Body of pancreas (tissue), 4 donors: ENCODE measurements at regions not wholly inside any gene's neighbourhood (a gene's known extent, or its start where the extent isn't known, plus 50 kb on each side); places are given as distances from the start of the nearest gene placed in this dataset.
"Not testable (repeated sequence)": the region's sequence is repeated elsewhere in the genome, so short reads cannot be mapped to it uniquely, and the experiment has no call there.

Experiments
- ATAC-seq: fragments of 150-250 bp; one replicate; pipeline ENCODE4 v1.9.1; 2016
- DNase-seq, 4 donors: peaks; one replicate each; pipeline ENCODE4 v3.0.0-alpha.2; 2019
- H3K27ac ChIP-seq, 4 donors: fragments of 200-600 bp; sonication (generic); 1 replicate in 3 of 4; 2 replicates in 1 of 4; pipeline versions ENCODE4 v1.5.1 to v1.6.1; 2016 to 2019; ENCODE audit warnings: mild to moderate bottlenecking in 1 of 4, mixed read lengths in 1 of 4, moderate library complexity in 1 of 4
- H3K27me3 ChIP-seq, 2 donors: fragments of 200-600 bp; sonication (generic); one replicate each; pipeline ENCODE4 v1.6.0; 2016; ENCODE audit warnings: mild to moderate bottlenecking in 1 of 2
- H3K36me3 ChIP-seq, 2 donors: fragments of 200-600 bp; sonication (generic); replicated peaks in 1 of 2; 2 replicates each; pipeline ENCODE4 v1.5.1; 2016; ENCODE audit warnings: low read depth in 2 of 2; ENCODE audit not compliant: insufficient read depth in 1 of 2
- H3K4me1 ChIP-seq: fragments of 200-600 bp; sonication (generic); one replicate; pipeline ENCODE4 v1.6.0; 2016
- H3K4me3 ChIP-seq, 2 donors: fragments of 200-600 bp; sonication (generic); 1 replicate in 1 of 2; 2 replicates in 1 of 2; pipeline ENCODE4 v1.5.1; 2016 to 2019
- H3K9me3 ChIP-seq, 3 donors: fragments of 200-600 bp; sonication (generic); 1 replicate in 2 of 3; 2 replicates in 1 of 3; pipeline ENCODE4 v1.5.1; 2016
- POLR2A ChIP-seq, 3 donors: fragments of 450-650 bp; IDR thresholded peaks; one replicate each; pipeline ENCODE4 v1.6.1; 2016; ENCODE audit warnings: antibody characterized with exemption in 3 of 3, mild to moderate bottlenecking in 2 of 3
- WGBS, 2 donors: methylation state at CpG; one replicate each; pipeline ENCODE4 v1.1.5; 2017; 5-methylcytosine and 5-hydroxymethylcytosine counted together
- intact Hi-C: fragments of 100-400 bp; cut with DNase I; formaldehyde crosslinking; loops from one replicate; pipeline ENCODE4 v1.15.1; 2023
- TF ChIP-seq, protein P1 (sequence below), 7 experiments: fragments of 450-650 bp in 4 of 7; fragments of 200-600 bp in 3 of 7; sonication (generic) in 3 of 7; IDR thresholded peaks; one replicate each; pipeline ENCODE4 v1.5.1; 2016 to 2019; ENCODE audit warnings: antibody characterized with exemption in 7 of 7

DNA sequence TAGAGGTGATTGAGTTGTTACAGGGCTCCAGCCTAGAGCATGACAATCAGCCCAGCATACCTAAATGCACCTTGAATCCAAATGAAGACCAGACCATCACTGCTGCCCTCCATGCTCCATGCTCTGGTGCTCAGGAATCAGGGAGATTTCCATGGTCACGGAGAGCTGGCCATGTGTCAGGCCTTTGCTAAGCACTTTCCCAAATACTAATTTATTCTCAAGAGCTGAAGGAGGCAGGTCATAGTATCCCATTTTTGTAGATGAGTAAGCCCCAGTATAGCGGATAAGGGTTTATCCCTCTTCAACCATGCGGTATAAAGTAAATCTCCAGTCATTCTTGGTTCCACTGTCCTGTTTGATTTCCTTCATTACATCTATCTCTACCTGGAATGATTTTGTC lies 240.8 kb downstream of the TFAP2A start:
- H3K4me3 ChIP-seq, result no peak overlapping the region

DNA sequence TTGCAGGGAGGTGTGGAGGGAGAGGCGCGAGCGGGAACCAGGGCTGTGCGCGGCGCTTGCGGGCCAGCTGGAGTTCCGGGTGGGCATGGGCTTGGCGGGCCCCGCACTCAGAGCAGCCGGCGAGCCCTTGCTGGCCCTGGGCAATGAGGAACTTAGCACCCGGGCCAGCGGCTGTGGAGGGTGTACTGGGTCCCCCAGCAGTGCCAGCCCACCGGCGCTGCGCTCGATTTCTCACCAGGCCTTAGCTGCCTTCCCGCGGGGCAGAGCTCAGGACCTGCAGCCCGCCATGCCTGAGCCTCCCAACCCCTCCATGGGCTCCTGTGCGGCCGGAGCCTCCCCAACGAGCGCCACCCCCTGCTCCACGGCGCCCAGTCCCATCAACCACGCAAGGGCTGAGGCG lies 243.2 kb downstream of the TFAP2A start:
- H3K4me3 ChIP-seq, H3K27ac ChIP-seq, H3K27me3 ChIP-seq, H3K4me1 ChIP-seq, ATAC-seq, intact Hi-C loops, H3K36me3 ChIP-seq, DNase-seq, H3K9me3 ChIP-seq: not testable (repeated sequence)
- WGBS, 2 donors, result 91 to 96% methylated on average over 17 to 24 of the region's 29 CpGs

More for the DNA sequence above, 240.8 kb downstream of the TFAP2A start:
- ATAC-seq (no peak), DNase-seq (no peak)
- 85 to 97% methylated on average over 3 of the region's 3 CpGs for WGBS, 2 donors
- H3K27me3 ChIP-seq, result no peaks in the 10 kb centered on the region
- no peak overlapping the region for H3K27ac ChIP-seq
- no peaks in the 10 kb centered on the region for H3K4me1 ChIP-seq
- H3K36me3 ChIP-seq, result no peaks in the 10 kb centered on the region
- intact Hi-C loops, result no loop called here
- H3K9me3 ChIP-seq, result no peaks in the 10 kb centered on the region
- TF ChIP-seq, protein P1, sequence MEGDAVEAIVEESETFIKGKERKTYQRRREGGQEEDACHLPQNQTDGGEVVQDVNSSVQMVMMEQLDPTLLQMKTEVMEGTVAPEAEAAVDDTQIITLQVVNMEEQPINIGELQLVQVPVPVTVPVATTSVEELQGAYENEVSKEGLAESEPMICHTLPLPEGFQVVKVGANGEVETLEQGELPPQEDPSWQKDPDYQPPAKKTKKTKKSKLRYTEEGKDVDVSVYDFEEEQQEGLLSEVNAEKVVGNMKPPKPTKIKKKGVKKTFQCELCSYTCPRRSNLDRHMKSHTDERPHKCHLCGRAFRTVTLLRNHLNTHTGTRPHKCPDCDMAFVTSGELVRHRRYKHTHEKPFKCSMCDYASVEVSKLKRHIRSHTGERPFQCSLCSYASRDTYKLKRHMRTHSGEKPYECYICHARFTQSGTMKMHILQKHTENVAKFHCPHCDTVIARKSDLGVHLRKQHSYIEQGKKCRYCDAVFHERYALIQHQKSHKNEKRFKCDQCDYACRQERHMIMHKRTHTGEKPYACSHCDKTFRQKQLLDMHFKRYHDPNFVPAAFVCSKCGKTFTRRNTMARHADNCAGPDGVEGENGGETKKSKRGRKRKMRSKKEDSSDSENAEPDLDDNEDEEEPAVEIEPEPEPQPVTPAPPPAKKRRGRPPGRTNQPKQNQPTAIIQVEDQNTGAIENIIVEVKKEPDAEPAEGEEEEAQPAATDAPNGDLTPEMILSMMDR (IDR thresholded peaks at IDR 0.05), result no peak
- no peak for TF ChIP-seq POLR2A (IDR thresholded peaks at IDR 0.05)

DNA sequence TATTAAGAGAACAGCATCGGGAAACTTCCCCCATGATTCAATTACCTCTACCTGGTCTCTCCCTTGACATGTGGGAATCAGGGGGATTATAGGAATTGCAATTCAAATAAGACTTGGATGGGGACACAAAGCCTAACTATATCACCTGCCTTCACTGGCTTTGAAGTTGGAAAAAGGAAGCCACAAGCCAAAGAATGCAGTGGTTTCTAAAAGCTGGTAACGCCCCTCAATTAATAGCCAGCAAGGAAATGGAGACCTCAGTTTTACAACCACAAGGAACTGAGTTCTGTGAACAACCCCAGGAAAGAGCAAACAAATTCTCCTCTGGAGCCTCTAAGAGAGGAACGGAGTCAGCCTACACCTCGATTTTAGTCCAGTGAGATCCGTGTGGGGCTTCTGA lies 244.1 kb downstream of the TFAP2A start:
- ATAC-seq (no peak), DNase-seq (no peak)
- H3K27ac ChIP-seq, result no peak overlapping the region
- H3K4me1 ChIP-seq, result no peaks in the 10 kb centered on the region
- TF ChIP-seq, protein P1 (IDR thresholded peaks at IDR 0.05), result no peak
- TF ChIP-seq POLR2A (IDR thresholded peaks at IDR 0.05), result no peak
- intact Hi-C loops, result no loop called here
- no peaks in the 10 kb centered on the region for H3K27me3 ChIP-seq
- no peak overlapping the region for H3K4me3 ChIP-seq
- H3K9me3 ChIP-seq, result no peaks in the 10 kb centered on the region
- 56 to 66% methylated on average over 5 of the region's 5 CpGs for WGBS, 2 donors
- no peaks in the 10 kb centered on the region for H3K36me3 ChIP-seq

DNA sequence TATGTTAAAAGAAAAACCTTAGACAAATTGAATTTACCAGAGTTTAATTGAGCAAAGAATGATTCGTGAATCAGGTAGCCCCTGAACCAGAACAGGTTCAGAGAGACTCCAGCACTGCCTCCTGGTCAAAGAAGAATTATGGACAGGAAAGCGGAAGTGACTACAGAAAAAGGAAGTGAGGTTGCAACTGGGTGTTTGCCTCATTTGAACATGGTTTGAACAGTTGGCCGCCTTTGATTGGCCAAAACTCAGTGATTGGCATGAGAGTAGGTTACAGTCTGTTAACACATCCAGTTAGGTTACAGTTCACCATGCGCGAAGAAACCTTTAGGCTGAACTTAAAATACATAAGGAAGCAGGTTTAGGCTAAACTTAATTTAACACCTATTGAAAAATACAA lies 248.8 kb downstream of the TFAP2A start:
- intact Hi-C loops, result no loop called here
- ATAC-seq (no peak), DNase-seq (no peak)
- TF ChIP-seq POLR2A (IDR thresholded peaks at IDR 0.05), result no peak
- TF ChIP-seq, protein P1 (IDR thresholded peaks at IDR 0.05), result no peak
- H3K36me3 ChIP-seq, result no peaks in the 10 kb centered on the region
- no peaks in the 10 kb centered on the region for H3K9me3 ChIP-seq
- no peak overlapping the region for H3K4me3 ChIP-seq
- H3K4me1 ChIP-seq, result no peaks in the 10 kb centered on the region
- WGBS, 2 donors, result 79 to 83% methylated on average over 5 of the region's 5 CpGs
- H3K27ac ChIP-seq, result no peak overlapping the region
- no peaks in the 10 kb centered on the region for H3K27me3 ChIP-seq

DNA sequence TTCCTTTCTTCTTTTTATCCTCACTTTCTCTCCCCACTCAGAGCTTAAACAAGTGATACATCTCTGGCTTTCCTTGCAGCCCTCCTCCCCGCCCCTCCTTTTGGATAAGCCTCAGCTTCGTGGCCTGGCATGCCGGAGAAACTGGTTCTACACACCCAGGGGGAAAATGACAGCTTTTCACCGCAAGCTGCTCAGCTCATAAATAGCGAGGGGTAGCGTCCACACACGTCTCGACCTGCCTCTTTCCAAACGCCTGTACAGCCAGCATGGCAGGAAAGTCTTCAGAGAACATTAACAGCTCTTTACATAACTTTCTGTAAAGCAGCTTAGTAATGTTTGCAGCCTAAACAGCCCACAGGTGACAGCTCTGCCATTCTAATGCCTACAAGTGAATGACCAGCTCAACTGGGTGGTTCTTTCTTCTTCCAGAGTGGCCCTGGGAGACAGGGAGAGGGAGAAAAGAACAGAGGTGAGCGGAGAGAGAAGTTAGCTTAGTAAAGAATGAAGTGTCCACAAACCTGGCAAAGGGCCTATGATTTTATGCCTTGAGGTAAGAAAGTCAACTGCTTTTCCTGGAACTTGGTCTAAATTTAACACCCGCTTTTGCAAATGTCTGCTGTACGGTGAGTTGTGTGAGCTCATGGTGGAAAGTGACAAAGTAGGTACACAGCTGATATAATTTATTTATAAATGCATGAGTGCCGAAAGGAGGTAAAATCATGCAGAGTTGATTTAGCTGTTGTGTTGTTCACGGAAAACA lies 251.5 kb downstream of the TFAP2A start:
- intact Hi-C loops, result no loop called here
- no peak for TF ChIP-seq POLR2A (IDR thresholded peaks at IDR 0.05)
- TF ChIP-seq, protein P1 (IDR thresholded peaks at IDR 0.05), result no peak
- Histone ChIP-seq H3K36me3 (no peaks in the 10 kb centered on the region), H3K4me1 (no peaks in the 10 kb centered on the region), H3K4me3 (no peak overlapping the region), H3K9me3 (no peaks in the 10 kb centered on the region), H3K27ac (no peak overlapping the region), H3K27me3 (no peaks in the 10 kb centered on the region)
- WGBS, 2 donors, result 38 to 40% methylated on average over 14 of the region's 14 CpGs
- ATAC-seq (no peak), DNase-seq (no peak)
